GM19452 (cell line): ENCODE measurements at regions not wholly inside any gene's neighbourhood (a gene's known extent, or its start where the extent isn't known, plus 50 kb on each side); places are given as distances from the start of the nearest gene placed in this dataset.
"Not testable (repeated sequence)": the region's sequence is repeated elsewhere in the genome, so short reads cannot be mapped to it uniquely, and the experiment has no call there.

Experiments
- ATAC-seq: cut with Tn5 transposase; IDR thresholded peaks from one replicate; pipeline ENCODE4 v1.9.1; 2021; ENCODE audit not compliant: unreplicated experiment

GRCh38 chr5:110865400-110866094 is 126.7 kb downstream of the SLC25A46 start:
- no peak for ATAC-seq

DNA sequence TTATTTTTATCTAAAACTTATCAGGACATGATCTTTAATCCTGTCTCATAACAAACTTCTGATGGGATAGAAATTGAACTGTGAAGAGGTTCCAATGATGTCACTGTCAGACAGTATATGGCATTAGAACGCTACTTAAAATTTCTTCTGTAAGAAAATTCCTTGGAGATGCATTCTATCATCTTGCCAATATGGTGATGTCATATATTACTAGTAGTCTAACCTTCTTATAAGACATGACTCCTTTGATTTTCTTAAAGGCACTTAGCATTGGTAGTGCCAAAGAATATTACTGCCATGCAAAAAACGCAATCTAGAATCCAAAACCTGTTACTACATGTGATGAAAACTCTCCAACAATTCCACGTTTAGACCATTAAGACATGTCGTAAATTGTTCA is 131.1 kb downstream of the SLC25A46 start:
- ATAC-seq, result no peak

DNA sequence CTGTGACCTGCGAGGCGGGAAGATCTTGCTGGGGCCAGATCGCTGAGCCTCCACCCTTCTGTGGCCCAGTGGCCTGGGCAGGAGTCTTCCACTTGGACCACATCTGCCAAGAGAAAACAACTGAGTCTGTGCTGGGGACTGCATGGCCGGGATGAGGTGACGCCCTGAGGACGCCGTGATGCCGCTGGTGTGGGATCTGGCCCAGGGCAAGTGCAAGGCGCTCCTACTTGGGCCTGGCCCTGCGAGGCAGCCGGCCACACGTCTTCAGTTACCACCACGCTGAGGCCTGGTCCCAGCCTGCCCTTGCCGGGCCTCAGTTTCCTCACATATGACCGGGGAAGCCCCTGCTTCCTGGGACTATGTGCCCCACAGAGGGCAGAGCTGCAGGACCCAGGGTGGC is 133.4 kb downstream of the SLC25A46 start:
- no peak for ATAC-seq

DNA sequence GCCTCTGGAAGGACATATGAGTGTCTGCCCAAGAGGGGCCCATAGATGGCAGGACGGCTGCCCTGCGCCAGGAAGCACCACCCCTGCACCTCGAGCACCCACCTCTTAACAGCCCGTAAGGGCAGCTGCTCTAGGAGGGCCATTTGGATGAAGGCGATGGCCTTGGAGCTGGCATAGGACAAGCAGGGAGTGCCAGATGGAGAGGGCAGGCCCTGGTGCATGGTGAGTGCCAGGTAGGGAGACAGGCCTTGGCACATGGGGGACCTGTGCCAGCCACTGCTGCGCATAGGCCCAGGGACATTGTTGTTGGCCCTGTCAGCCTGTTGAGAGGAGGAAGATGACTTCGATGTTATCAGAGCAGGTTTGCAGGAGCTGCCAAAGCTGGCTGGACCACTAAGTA is 134.2 kb downstream of the SLC25A46 start:
- no peak for ATAC-seq

- ATAC-seq, result no peak
Observed at GRCh38 chr5:110873773-110874437, 135.1 kb downstream of the SLC25A46 start.

DNA sequence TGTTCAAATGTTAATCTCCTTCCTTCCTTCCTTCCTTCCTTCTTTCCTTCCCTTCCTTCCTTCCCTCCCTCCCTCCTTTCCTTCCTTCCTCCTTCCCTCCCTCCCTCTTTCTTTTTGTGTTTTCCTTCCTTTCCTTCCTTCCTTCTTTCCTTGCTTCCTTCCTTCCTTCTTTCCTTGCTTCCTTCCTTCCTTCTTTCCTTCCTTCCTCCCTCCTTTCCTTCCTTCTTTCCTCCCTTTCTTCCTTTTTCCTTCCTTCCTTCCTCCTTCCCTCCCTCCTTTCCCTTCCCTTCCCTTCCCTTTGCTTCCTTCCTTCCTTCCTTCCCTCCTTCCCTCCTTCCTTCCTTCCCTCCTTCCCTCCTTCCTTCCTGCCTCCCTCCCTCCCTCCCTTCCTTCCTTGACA is 136.3 kb downstream of the SLC25A46 start:
- ATAC-seq, result not testable (repeated sequence)

- ATAC-seq, result no peak
Observed at GRCh38 chr5:110878115-110878514, 139.3 kb downstream of the SLC25A46 start.

- no peak for ATAC-seq
Observed at GRCh38 chr5:110879675-110880074, 140.9 kb downstream of the SLC25A46 start.

DNA sequence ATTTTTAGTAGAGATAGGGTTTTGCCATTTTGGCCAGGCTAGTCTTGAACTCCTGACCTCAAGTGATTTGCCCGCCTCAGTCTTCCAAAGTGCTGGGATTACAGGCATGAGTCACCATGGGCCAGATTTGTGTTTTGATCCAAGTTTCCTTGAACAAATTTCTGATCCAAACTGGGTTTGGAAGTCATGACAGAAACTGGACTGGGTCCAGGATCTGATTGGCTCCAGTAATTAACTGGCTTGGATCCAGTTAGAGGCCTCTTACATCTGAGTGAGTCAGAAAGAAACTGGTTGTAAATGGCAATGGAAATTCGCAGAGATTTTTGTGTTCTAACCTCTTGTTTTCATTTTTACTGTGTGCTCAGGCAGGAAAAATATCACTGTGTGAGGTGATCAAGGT is 141.6 kb downstream of the SLC25A46 start:
- no peak for ATAC-seq

- ATAC-seq, result no peak
Observed at GRCh38 chr5:110884005-110884404, 145.2 kb downstream of the SLC25A46 start.

DNA sequence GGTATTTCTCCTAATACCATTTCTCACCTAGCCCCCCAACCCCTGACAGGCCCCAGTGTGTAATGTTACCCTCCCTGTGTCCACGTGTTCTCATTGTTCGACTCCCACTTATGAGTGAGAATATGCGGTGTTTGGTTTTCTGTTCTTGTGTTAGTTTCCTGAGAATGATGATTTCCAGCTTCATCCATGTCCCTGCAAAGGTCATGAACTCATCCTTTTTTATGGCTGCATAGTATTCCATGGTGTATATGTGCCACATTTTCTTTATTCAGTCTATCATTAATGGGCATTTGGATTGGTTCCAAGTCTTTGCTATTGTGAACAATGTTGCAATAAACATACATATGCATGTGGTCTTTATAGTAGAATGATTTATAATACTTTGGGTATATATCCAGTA is 148.4 kb downstream of the SLC25A46 start:
- not testable (repeated sequence) for ATAC-seq

GRCh38 chr5:110893854-110894483 is 155.2 kb downstream of the SLC25A46 start:
- not testable (repeated sequence) for ATAC-seq

DNA sequence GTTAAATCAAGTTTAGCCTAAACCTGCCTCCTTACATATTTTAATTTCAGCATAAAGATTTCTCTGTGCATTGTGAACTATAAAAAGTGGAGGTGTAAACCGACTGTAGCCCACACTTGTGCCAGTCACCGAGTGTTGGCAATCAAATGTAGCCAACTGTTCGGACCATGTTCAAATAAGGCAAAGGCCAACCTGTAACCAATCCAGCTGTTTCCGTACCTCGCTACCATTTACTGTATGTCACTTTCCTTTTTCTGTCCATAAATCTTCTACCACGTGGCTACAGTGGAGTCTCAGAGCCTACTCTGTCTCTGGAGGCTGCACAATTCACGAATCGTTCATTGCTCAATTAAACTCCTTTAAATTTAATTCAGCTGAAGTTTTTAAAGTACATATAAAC is 156.0 kb downstream of the SLC25A46 start:
- no peak for ATAC-seq

DNA sequence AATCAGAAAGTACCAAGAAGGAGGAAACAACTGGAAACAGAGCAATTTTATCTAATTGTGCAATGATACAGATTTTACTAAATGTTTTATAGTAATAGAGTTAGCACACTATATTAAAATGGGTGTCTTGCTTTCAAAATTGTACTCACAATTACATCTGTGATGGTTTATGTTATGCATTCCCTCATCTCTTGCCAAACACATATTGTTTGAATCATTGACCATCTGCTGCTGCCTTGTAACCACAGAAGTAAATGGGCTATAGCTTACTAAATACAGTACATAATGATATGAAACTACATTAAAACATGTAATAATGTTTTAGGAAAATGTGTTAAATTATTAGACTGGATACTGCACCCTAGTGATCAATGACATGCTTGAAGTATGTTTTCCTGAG is 158.1 kb downstream of the SLC25A46 start:
- ATAC-seq, result no peak

- ATAC-seq, result peak; percentile 80
Observed at GRCh38 chr5:110899566-110900412, 161.0 kb downstream of the SLC25A46 start.

DNA sequence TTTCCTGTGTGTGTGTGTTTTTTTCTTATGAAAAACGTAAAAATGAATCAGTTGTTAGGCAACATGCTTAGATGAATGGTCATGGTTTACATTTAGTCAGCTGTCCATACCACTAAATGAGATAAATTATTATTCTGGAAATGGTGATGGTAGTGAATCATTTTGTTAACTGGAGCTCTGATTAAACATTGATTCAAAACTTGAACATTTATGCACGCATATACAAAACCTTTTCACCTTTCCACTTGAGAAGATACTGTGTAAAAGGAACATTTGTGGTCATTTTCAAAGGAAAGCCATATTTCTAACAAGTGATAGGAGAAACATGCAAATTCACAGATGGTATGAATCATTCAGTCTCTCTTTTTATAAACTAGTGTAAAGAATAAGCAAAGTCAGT is 162.0 kb downstream of the SLC25A46 start:
- no peak for ATAC-seq

- no peak for ATAC-seq
Observed at GRCh38 chr5:110903966-110904365, 165.2 kb downstream of the SLC25A46 start.

GRCh38 chr5:110908848-110909247 is 162.7 kb upstream of the TSLP start:
- ATAC-seq, result no peak

DNA sequence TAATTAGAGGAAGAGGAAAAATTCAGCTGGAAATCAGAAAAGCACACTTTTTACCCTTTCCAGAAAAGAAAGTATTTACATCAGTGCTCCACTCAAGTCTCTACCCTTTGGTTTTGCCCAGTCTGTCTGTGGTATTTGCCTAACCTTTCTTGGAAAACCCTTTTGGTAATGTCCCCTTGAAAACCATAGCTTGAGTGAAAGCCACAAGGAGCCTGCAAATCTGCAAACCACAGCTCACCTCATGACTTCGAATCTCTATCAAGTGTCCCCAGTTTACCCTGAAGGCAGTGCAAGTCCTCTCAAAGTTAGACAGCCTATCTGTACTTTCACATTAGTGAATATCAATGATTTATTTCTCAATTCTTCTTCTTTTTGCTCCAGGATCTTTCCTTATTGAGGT is 162.1 kb upstream of the TSLP start:
- no peak for ATAC-seq

- no peak for ATAC-seq
Observed at GRCh38 chr5:110909950-110910349, 161.6 kb upstream of the TSLP start.

- no peak for ATAC-seq
Observed at GRCh38 chr5:110913221-110913620, 158.3 kb upstream of the TSLP start.
